ENCODE measurements at regions not wholly inside any gene's neighbourhood (a gene's known extent, or its start where the extent isn't known, plus 50 kb on each side); places are given as distances from the start of the nearest gene placed in this dataset.

DNA sequence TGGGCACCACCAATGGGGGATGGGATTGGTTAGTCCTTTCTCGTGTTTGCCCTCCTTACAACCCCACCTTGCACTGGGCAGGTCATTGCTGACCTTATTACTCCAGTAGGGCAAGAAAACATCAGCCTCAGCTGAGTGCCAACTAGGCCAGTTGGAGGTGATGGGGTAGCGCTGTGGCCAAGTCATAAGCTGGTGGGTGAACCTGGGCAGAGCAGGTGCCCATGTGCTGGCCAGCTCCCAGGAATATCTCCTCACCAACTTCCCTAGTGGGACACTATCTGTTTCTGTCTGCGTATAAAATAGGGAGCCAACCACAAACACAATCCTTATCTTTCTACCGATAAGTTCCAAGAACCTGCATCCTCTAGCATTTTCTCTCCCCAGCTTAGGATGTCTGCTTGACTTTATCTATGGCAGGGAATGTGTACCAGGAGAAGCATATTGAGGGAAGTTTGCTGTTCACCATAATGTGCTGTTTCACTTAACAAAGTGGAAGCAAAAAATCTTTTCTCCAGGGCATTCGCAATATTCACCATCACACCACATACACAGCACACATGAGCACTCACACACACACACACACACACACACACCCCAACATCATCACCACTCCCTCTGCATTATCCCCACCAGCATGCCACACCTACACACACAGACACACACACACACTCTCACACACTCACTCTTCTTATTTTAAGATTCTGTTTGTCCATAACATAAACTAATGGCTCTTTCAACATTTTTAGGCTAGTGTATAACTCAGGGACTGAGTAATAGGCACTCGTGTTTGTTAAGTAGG lies 390.0 kb downstream of the ENC1 start:
- TF ChIP-seq, protein P1, sequence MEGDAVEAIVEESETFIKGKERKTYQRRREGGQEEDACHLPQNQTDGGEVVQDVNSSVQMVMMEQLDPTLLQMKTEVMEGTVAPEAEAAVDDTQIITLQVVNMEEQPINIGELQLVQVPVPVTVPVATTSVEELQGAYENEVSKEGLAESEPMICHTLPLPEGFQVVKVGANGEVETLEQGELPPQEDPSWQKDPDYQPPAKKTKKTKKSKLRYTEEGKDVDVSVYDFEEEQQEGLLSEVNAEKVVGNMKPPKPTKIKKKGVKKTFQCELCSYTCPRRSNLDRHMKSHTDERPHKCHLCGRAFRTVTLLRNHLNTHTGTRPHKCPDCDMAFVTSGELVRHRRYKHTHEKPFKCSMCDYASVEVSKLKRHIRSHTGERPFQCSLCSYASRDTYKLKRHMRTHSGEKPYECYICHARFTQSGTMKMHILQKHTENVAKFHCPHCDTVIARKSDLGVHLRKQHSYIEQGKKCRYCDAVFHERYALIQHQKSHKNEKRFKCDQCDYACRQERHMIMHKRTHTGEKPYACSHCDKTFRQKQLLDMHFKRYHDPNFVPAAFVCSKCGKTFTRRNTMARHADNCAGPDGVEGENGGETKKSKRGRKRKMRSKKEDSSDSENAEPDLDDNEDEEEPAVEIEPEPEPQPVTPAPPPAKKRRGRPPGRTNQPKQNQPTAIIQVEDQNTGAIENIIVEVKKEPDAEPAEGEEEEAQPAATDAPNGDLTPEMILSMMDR (IDR thresholded peaks at IDR 0.05; ENCODE audit: extremely low read depth in 1 of 2, insufficient read depth in 1 of 2, low read depth in 1 of 2, low read length in 2 of 2): no peak
- TF ChIP-seq EZH2 (IDR thresholded peaks at IDR 0.05; ENCODE audit: borderline replicate concordance, low read depth, low read length, severe bottlenecking): no peak
- TF ChIP-seq POLR2AphosphoS5 (IDR thresholded peaks at IDR 0.05; ENCODE audit: insufficient read depth, low read depth, low read length): no peak
- TF ChIP-seq POLR2A (IDR thresholded peaks at IDR 0.05; ENCODE audit: low read depth, low read length): no peak
- TF ChIP-seq FOS (IDR thresholded peaks at IDR 0.05; ENCODE audit: borderline replicate concordance, insufficient read depth, low read length): no peak
- TF ChIP-seq JUN (IDR thresholded peaks at IDR 0.05; ENCODE audit: borderline replicate concordance, insufficient read depth, insufficient read length, low read depth): no peak
- TF ChIP-seq, protein P2, sequence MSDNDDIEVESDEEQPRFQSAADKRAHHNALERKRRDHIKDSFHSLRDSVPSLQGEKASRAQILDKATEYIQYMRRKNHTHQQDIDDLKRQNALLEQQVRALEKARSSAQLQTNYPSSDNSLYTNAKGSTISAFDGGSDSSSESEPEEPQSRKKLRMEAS (IDR thresholded peaks at IDR 0.05; ENCODE audit: insufficient read depth, insufficient read length): no peak
- no peak for TF ChIP-seq MYC (IDR thresholded peaks at IDR 0.05; ENCODE audit: low read depth, low read length)
- no peak for TF ChIP-seq GATA2 (IDR thresholded peaks at IDR 0.05; ENCODE audit: insufficient read depth, insufficient read length, low read depth, low read length)

All from endothelial cell of umbilical vein (primary cell).